ENCODE measurements at regions not wholly inside any gene's neighbourhood (a gene's known extent, or its start where the extent isn't known, plus 50 kb on each side); places are given as distances from the start of the nearest gene placed in this dataset.

- TF ChIP-seq POLR2AphosphoS5 (IDR thresholded peaks at IDR 0.05; ENCODE audit: low read depth) = no peak
- TF ChIP-seq, protein P1, sequence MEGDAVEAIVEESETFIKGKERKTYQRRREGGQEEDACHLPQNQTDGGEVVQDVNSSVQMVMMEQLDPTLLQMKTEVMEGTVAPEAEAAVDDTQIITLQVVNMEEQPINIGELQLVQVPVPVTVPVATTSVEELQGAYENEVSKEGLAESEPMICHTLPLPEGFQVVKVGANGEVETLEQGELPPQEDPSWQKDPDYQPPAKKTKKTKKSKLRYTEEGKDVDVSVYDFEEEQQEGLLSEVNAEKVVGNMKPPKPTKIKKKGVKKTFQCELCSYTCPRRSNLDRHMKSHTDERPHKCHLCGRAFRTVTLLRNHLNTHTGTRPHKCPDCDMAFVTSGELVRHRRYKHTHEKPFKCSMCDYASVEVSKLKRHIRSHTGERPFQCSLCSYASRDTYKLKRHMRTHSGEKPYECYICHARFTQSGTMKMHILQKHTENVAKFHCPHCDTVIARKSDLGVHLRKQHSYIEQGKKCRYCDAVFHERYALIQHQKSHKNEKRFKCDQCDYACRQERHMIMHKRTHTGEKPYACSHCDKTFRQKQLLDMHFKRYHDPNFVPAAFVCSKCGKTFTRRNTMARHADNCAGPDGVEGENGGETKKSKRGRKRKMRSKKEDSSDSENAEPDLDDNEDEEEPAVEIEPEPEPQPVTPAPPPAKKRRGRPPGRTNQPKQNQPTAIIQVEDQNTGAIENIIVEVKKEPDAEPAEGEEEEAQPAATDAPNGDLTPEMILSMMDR (IDR thresholded peaks at IDR 0.05; ENCODE audit: insufficient read depth, low read length) = no peak
- no peak for TF ChIP-seq SPI1 (IDR thresholded peaks at IDR 0.05; ENCODE audit: borderline replicate concordance, low read depth)
- TF ChIP-seq, protein P2, sequence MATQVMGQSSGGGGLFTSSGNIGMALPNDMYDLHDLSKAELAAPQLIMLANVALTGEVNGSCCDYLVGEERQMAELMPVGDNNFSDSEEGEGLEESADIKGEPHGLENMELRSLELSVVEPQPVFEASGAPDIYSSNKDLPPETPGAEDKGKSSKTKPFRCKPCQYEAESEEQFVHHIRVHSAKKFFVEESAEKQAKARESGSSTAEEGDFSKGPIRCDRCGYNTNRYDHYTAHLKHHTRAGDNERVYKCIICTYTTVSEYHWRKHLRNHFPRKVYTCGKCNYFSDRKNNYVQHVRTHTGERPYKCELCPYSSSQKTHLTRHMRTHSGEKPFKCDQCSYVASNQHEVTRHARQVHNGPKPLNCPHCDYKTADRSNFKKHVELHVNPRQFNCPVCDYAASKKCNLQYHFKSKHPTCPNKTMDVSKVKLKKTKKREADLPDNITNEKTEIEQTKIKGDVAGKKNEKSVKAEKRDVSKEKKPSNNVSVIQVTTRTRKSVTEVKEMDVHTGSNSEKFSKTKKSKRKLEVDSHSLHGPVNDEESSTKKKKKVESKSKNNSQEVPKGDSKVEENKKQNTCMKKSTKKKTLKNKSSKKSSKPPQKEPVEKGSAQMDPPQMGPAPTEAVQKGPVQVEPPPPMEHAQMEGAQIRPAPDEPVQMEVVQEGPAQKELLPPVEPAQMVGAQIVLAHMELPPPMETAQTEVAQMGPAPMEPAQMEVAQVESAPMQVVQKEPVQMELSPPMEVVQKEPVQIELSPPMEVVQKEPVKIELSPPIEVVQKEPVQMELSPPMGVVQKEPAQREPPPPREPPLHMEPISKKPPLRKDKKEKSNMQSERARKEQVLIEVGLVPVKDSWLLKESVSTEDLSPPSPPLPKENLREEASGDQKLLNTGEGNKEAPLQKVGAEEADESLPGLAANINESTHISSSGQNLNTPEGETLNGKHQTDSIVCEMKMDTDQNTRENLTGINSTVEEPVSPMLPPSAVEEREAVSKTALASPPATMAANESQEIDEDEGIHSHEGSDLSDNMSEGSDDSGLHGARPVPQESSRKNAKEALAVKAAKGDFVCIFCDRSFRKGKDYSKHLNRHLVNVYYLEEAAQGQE (IDR thresholded peaks at IDR 0.05; ENCODE audit: insufficient replicate concordance, low read depth) = no peak
- no peak for TF ChIP-seq GABPA (IDR thresholded peaks at IDR 0.05; ENCODE audit: low read depth)
These were observed 77.3 kb upstream of the RARB start for GRCh38 chr3:25350725-25351114.
